HG02938 (cell line): ENCODE measurements at regions not wholly inside any gene's neighbourhood (a gene's known extent, or its start where the extent isn't known, plus 50 kb on each side); places are given as distances from the start of the nearest gene placed in this dataset.
"Not testable (repeated sequence)": the region's sequence is repeated elsewhere in the genome, so short reads cannot be mapped to it uniquely, and the experiment has no call there.

Source experiments
- ATAC-seq: cut with Tn5 transposase; IDR thresholded peaks from one replicate; pipeline ENCODE4 v1.9.1; 2021; ENCODE audit warnings: mild to moderate bottlenecking, moderate library complexity; ENCODE audit not compliant: unreplicated experiment

DNA sequence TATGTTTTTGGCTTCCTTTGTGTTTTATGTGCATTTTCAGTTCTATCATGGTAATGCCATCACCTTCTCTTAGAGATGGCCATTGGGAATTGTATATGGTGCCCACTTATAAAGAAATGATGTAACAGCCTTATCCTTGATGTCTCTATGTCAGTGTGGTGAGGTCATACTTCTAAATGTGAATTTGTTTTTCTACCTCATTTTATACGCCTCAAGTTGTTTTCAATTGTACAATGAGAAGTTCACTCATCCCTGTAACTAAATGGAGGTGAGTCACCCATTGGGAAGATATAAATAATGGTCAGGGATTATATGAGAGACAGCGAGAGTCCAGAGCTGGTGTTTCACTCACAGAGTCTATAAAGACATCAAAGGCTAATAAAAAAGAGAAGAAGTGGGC, 402.4 kb downstream of the AGTPBP1 start:
- ATAC-seq: no peak

DNA sequence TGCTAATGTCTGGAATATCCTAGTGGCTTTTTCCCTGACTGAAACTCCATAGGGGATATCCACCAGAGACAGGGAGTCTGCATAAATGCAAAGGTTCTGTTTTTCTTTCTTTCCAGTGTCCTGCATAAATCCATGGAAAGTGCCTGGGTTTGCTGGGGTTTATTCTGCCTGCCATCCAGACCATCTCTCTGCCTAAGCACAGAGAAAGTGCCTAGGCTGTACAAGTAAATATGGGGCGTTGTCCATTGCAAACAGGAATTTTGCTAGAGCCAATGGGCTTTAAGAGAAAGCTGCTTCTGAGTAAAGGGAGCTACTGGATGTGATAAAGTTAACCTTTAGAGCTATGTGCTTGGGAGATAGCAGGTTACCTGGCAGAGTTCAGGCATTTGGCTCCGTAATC, 407.5 kb downstream of the AGTPBP1 start:
- ATAC-seq: no peak

DNA sequence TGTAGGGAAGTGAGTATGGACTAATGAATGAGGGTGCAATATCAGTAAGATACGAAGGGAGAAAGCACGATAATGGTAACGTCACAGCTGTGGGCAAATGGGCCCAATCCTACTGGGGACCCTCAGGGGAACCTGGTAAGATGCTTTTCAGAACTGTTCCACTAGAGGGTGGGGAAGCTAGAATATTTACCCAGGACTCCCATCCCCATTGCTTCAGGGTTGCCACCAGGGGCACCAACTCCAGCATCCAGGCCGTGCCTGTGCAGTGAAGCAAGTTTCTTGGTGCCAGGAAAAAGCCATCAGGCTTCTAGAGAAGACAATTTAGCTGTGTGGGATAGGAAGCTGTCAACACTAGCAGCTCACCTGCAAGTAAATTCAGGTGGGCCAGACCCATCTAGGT, 409.3 kb downstream of the AGTPBP1 start:
- ATAC-seq: no peak

GRCh38 chr9:85331626-85332025, 410.1 kb downstream of the AGTPBP1 start:
- no peak for ATAC-seq

DNA sequence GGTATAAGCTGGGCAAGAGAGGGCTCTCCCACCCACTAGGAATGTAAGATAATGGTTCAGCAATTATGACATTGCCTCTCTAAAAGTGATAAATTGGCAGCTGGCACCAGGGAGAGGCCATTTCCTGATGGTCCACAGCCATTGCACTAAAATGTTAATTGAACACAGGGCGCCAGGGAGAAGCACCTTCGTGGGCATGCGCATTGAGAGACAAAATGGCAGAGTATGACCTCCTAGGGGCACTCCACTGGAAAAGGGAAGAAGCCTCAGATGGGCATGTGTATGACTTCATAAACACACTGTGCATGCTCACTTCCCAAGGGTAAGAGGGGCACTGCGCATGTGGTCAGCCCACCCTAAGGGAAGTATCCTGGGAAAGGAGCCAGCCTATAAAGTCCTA, 419.2 kb downstream of the AGTPBP1 start:
- no peak for ATAC-seq

DNA sequence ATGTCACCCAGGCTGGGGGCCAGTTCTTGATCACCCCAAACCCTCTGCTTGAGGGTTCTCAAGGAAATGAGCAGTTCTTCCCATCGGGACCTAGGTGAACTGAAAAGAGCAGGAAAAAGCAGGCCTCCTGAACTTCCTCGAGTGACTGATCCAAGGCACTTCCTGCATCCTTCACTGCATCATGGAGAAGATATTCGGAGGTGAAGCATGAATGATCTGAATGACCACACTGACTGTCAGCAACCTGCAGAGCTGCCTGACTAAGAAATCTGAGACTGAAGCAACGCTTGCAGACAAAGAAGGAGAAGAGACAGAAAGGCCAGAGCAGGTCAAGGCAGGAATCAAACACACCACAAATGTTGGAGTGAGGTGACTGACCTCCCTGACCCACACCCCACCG, 420.2 kb downstream of the AGTPBP1 start:
- ATAC-seq: no peak

GRCh38 chr9:85319936-85320656, 421.7 kb downstream of the AGTPBP1 start:
- no peak for ATAC-seq

DNA sequence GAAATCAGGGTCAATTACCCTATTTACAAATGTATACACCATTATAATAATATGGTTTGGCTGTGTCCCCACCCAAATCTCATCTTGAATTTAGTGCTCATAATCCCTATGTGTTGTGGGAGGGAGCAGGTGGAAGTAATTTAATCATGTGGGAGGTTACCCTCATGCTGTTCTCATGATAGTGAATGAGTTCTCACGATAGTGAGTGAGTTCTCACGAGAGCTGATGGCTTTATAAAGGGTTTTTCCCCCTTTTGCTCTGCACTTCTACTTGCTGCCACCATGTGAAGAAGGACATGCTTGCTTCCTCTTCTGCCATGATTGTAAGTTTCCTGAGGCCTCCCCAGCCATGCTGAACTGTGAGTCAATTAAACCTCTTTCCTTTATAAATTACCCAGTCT, 426.2 kb downstream of the AGTPBP1 start:
- not testable (repeated sequence) for ATAC-seq

DNA sequence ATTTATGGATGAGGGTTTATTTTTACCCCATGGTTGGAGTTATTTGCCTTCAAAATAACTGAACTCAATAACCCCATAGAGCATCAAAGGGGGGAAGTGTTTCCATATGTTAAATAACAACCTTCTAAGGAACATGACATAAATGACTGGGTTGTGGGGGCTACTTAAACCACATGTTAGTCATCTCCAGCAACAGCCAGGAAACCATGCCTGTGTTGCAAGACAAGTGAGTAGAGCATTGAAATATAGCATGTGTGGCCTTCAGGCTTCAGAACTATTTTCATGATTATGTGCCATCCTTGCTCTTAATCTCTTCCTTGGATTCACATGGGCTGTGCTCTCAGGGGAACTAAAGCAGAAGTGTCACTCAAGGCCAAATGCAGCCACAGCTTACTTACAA, 431.2 kb downstream of the AGTPBP1 start:
- no peak for ATAC-seq

DNA sequence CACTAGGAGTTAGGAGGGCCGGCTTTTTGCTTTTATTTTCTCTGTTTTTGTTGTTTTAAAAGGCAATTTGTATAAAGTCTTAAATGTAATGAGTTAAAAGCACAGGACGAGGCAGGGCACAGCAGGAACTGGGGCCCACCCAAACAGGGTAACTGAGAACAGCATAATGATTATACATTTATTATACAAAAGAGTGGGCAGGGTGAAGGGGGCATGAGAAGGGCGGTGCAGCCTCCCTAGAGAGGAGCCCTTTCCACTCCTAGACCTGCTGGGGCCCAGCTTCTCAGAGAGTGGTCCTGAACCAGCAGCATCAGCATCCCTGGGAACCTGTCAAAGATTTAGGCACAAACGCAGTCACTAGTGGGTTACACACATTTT, 438.0 kb downstream of the AGTPBP1 start:
- no peak for ATAC-seq

DNA sequence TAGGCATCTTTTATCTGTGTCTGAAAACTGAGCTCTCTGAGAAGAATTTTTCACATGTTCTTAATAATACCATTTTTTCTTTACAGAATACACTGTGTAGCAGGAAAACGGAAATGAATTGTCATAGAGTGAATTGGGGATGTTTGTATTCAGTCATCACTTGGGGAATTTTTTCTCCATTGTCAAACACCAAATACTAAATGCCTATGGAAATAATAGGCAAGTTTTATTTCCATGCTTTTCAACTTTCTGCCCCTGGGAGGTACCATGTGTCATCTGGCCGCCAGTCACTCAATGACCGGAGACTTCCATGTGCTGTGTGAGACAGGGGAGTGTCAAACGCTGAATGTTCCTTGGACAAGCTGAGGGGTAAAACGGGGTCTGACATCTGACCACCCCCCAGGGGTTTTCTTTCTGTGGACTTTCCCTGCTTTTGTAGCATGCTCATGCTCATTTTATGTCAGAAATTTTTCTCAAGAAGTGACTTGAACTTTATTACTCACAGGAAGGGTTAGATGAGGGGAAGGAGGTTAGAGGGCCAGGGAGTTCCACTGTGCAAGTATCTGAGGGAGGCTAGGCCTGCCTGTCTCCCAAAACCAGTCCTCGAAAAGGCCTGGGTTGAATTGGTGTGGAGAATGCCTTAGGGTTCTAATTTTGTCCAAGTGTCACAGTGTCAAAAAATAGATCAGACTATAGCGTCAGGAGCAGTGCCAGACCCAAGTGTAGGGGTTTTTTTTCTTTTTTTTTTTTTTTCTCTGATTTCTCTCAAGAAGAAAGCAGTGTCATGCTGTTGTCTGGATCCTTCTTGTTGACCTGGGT, 438.6 kb downstream of the AGTPBP1 start:
- ATAC-seq: no peak

GRCh38 chr9:85298499-85298898, 443.3 kb downstream of the AGTPBP1 start:
- no peak for ATAC-seq

GRCh38 chr9:85295244-85295643, 446.5 kb downstream of the AGTPBP1 start:
- ATAC-seq: not testable (repeated sequence)

- no peak for ATAC-seq
Measured at GRCh38 chr9:85292261-85292660, 449.5 kb downstream of the AGTPBP1 start.

- no peak for ATAC-seq
Measured at GRCh38 chr9:85291266-85291665, 450.5 kb downstream of the AGTPBP1 start.

GRCh38 chr9:85290019-85290418, 451.7 kb downstream of the AGTPBP1 start:
- ATAC-seq: no peak

DNA sequence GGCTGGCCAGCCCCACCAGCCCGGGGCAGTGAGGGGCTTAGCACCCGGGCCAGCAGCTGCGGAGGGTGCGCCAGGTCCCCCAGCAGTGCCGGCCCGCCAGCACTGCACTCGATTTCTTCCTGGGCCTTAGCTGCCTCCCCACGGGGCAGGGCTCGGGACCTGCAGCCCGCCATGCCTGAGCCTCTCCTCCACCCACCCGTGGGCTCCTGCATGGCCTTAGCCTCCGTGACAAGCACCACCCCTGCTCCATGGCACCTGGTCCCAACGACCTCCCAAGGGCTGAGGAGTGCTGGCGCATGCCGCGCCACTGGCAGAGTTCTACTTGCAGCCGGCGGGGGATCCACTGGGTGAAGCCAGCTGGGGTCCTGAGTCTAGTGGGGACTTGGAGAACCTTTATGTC, 452.6 kb downstream of the AGTPBP1 start:
- no peak for ATAC-seq

GRCh38 chr9:85283421-85283820, 458.3 kb downstream of the AGTPBP1 start:
- ATAC-seq: no peak

GRCh38 chr9:85278769-85279168, 463.0 kb downstream of the AGTPBP1 start:
- ATAC-seq: no peak

GRCh38 chr9:85276741-85277140, 465.0 kb downstream of the AGTPBP1 start:
- ATAC-seq: no peak

GRCh38 chr9:85269811-85270210, 471.9 kb downstream of the AGTPBP1 start:
- ATAC-seq: no peak

DNA sequence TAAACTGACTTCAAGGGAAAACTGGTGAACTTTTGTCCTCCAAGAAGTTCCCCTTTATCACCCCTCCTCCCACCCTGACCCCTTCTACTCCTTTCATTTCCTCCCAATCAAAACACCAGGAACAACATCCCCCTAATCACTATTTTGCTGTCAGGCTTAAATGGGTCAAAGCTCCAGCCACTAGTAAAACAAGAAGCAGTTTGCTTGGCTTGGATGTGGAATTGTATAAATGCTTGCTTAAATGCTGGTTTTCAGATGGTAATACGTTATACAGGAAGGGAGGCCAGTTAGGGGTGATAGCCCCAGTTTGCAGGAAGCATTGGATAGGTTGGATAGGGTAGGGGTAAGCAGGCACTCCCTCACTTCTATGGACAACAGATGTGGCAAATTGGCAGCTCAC, 473.6 kb downstream of the AGTPBP1 start:
- ATAC-seq: no peak
